HG03520 (cell line): ENCODE measurements at regions not wholly inside any gene's neighbourhood (a gene's known extent, or its start where the extent isn't known, plus 50 kb on each side); places are given as distances from the start of the nearest gene placed in this dataset.
"Not testable (repeated sequence)": the region's sequence is repeated elsewhere in the genome, so short reads cannot be mapped to it uniquely, and the experiment has no call there.

Experiments used
- ATAC-seq: cut with Tn5 transposase; IDR thresholded peaks from one replicate; pipeline ENCODE4 v1.9.1; 2021; ENCODE audit warnings: mild to moderate bottlenecking, moderate library complexity; ENCODE audit not compliant: unreplicated experiment

DNA sequence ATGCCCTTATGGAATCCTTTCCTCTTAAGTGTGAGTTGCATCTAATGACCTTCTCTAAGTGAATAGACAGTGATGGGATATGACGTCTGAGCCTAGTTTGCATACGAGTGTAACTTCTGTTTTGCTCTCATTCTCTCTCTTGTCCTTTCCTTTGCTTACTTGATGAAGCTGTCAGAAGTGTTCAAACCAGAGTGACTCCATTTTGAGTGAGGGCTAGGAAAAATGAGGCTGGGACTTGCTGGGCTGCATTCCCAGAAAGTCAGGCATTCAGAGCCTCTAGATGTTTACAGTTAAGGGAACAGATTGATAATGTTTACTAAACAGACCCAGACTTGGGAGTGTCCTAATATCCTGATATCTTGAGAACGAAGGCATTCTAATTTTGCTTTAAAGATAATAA, 311.2 kb upstream of the SOX4 start:
- not testable (repeated sequence) for ATAC-seq

GRCh38 chr6:21284166-21284565, 309.4 kb upstream of the SOX4 start:
- ATAC-seq, result no peak

GRCh38 chr6:21284706-21285105, 308.8 kb upstream of the SOX4 start:
- no peak for ATAC-seq

GRCh38 chr6:21294144-21294543, 299.4 kb upstream of the SOX4 start:
- ATAC-seq, result no peak

DNA sequence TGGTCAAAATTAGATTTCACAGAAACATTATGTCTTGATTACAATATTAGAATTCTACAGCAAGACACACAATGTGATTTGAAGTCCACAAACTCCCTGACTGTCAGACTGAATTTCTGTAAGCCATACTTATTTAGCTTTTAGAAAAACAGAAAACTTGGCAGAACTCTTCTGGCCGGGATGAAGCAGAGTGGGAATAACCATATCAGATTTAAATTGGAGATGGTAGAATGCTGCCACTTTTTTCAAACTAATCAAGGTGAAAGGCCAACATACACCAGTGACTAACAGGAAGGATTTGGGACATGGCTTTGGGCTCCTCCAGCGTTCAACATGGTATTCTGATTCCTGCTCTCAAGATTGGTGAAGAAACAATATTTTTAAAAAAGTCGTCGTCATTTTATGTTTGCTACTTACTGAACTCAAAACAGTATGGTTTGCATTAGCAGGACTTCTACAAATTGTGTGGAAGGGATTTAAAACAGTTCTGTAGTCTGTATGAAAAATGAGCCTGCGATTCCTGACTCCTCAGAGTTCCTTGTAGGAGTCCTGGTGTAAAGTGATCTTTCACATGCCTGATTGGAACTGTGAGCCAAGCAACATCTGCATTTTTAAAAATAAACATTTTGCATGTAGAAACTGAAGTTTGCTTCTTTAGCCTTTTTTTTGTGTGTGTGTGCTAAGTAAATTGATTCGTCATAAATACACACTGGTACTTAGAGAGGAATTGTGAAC, 297.9 kb upstream of the SOX4 start:
- ATAC-seq, result no peak

- no peak for ATAC-seq
These were observed 295.9 kb upstream of the SOX4 start for GRCh38 chr6:21297665-21298064.

- ATAC-seq, result no peak
These were observed 294.3 kb upstream of the SOX4 start for GRCh38 chr6:21299216-21299615.

DNA sequence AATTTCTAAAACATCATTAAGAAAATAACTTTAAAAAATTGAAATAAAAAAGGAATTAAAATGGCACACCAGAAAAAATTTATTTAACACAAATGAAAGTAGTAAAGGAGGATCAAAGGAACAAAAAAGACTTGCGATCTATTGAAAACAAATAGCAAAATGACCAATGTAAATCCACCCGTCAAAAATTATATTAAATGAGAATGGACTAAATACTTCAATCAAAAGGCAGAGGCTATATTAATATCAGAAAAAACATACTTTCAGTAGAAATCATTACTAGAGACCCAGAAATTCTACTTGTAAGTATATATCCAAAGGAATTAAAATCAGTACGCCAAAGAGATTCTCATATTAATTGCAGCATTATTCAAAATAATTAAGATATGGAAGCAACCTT, 293.1 kb upstream of the SOX4 start:
- no peak for ATAC-seq

GRCh38 chr6:21305893-21306332, 287.6 kb upstream of the SOX4 start:
- ATAC-seq, result no peak

DNA sequence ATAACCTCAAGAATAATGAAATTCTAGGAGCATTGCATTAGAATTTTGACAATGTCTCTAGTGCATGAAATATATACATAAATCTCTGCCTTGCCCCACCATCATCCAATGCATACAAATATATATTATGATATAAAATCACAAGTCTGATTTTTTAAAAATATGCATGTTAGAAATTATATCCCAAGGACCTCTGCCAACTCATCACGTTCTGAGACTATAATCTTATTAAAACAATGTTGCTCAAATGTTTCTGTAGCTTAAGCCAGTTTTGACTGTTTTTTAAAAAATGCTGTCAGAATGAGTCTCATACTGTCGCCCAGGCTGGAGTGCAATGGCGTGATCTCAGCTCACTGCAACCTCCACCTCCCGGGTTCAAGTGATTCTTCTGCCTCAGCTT, 287.0 kb upstream of the SOX4 start:
- no peak for ATAC-seq

- ATAC-seq, result no peak
These were observed 283.7 kb upstream of the SOX4 start for GRCh38 chr6:21309807-21310221.

DNA sequence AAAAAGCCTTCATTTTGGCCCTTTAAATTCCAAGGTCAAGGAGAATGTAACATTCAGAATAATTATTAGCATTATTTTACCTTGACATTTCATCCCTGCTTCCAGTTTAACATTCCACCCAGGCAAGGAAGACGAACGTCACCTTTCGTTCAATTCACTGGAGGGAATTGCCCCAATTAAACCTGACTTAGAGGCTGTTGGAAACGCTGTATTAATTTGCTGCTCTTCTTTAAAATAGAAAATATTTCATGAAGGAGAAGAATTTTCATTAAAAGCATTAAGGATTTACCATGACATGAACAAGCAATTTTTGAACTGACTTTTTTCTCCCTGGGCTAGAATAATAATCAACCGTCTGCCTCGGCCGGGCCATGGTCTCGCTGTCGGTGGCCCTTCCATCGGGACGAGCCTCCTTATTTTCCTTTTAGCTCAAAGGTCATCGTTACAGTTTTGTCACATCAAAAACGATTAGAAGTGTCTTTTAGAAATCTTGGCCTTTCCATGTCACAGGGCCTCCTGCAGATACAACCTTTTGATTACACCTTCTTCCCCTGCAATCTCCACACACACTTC, 282.9 kb upstream of the SOX4 start:
- ATAC-seq, result no peak

DNA sequence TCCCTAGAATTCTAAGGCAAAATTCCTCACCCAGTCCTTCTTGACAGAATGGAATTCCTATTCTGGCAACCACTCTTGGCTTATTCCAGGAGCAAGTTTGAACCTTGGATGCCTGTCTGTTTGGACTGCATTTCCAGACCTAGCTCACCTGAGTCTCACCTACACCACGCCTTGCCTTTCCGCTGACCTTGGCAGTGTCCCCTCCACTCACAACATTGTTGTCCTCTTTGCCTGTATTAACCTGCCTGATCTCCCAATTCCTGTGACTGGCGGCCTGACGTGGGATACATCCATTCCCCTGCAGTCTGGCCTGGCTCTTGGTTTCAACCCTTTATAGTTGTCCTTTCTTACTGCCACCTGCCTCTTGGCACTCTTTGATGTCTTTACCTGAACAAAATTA, 281.4 kb upstream of the SOX4 start:
- ATAC-seq, result no peak

GRCh38 chr6:21317642-21318041, 275.9 kb upstream of the SOX4 start:
- no peak for ATAC-seq

- ATAC-seq, result no peak
These were observed 272.5 kb upstream of the SOX4 start for GRCh38 chr6:21321076-21321475.

DNA sequence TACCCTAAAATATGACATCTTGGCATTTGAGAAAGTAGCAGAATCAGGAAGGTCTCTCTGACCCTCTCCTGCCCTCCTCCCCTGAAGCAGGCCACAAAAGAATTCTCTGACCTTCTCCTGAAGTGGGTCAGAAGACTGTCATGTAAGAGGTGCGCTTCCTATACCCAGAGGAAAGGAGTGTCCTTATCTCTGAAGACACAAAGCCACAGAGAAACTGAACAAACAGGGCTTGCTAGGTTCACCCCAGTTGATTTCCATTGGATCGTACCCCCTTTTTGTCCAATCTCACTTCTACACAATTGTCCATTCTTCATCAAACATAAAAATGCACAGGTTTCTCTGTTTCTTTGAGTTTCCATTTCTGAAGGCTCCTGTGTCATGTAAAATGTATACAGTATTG, 272.0 kb upstream of the SOX4 start:
- no peak for ATAC-seq

DNA sequence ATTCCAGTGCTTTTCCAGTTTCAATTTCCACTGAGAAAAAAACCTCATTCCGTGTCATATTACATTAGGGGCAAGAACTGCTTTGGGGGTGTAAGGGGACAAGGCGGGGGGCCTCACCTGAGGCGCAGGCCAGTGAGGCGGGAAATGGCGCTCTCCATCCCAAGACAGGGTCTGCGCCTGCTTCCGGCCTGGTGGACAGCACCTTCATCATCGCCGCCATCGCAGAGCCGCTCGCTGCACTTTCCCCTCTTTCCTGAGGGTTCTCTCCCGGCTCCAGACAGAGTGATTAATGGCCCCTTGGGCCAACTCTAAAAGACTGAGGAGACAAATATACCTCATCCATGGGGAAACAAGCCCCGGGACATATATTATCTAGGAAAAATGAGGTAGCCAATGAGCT, 270.0 kb upstream of the SOX4 start:
- ATAC-seq, result no peak

GRCh38 chr6:21325201-21325856, 268.2 kb upstream of the SOX4 start:
- ATAC-seq, result no peak

GRCh38 chr6:21327326-21328112, 266.0 kb upstream of the SOX4 start:
- ATAC-seq, result no peak

- no peak for ATAC-seq
These were observed 262.3 kb upstream of the SOX4 start for GRCh38 chr6:21331235-21331634.

- no peak for ATAC-seq
These were observed 261.5 kb upstream of the SOX4 start for GRCh38 chr6:21332077-21332476.

DNA sequence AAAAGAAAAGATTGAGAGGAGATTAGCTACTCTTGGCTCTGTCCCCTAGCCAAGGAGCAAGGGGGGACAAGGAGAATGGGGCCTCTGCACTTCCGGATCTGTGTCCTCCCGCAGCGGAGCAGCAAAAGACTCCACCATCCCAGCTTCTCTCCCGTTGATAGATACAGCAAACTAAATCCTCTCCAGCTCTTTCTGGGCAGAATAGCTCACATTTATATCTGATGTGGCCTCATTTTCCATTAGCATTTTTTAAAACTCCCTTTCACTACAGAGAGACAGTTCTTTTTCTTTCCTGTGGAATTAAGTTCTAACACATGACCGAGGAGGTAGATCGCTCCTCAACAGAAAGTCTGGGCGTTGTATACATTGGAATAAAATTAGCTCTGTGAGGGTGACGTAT, 260.9 kb upstream of the SOX4 start:
- ATAC-seq, result no peak
